PC-3 (cell line): ENCODE measurements at regions not wholly inside any gene's neighbourhood (a gene's known extent, or its start where the extent isn't known, plus 50 kb on each side); places are given as distances from the start of the nearest gene placed in this dataset.

Experiments
- EZH2 ChIP-seq: fragments of 300-600 bp; sonication (generic); IDR thresholded peaks from one replicate; pipeline ENCODE4 v1.6.1; 2017; ENCODE audit warnings: antibody characterized with exemption, mild to moderate bottlenecking, low read length; ENCODE audit not compliant: unreplicated experiment
- EZH2phosphoT487 ChIP-seq: fragments of 300-600 bp; sonication (generic); IDR thresholded peaks from 2 replicates; pipeline ENCODE4 v1.6.1; 2018; ENCODE audit warnings: mild to moderate bottlenecking, antibody characterized with exemption, low read length, borderline replicate concordance
- TF ChIP-seq, protein P1 (sequence below): fragments of 300-600 bp; sonication (generic); conservative IDR thresholded peaks from 2 replicates; pipeline ENCODE4 v1.5.1; 2017; ENCODE audit warnings: antibody characterized with exemption, low read depth, mild to moderate bottlenecking, low read length

- TF ChIP-seq, protein P1, sequence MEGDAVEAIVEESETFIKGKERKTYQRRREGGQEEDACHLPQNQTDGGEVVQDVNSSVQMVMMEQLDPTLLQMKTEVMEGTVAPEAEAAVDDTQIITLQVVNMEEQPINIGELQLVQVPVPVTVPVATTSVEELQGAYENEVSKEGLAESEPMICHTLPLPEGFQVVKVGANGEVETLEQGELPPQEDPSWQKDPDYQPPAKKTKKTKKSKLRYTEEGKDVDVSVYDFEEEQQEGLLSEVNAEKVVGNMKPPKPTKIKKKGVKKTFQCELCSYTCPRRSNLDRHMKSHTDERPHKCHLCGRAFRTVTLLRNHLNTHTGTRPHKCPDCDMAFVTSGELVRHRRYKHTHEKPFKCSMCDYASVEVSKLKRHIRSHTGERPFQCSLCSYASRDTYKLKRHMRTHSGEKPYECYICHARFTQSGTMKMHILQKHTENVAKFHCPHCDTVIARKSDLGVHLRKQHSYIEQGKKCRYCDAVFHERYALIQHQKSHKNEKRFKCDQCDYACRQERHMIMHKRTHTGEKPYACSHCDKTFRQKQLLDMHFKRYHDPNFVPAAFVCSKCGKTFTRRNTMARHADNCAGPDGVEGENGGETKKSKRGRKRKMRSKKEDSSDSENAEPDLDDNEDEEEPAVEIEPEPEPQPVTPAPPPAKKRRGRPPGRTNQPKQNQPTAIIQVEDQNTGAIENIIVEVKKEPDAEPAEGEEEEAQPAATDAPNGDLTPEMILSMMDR = no peak
- TF ChIP-seq EZH2 (no peak), EZH2phosphoT487 (no peak)
These were observed 422.4 kb downstream of the DIPK2A start for GRCh38 chr3:144394032-144394431.
